ENCODE measurements at regions not wholly inside any gene's neighbourhood (a gene's known extent, or its start where the extent isn't known, plus 50 kb on each side); places are given as distances from the start of the nearest gene placed in this dataset.

DNA sequence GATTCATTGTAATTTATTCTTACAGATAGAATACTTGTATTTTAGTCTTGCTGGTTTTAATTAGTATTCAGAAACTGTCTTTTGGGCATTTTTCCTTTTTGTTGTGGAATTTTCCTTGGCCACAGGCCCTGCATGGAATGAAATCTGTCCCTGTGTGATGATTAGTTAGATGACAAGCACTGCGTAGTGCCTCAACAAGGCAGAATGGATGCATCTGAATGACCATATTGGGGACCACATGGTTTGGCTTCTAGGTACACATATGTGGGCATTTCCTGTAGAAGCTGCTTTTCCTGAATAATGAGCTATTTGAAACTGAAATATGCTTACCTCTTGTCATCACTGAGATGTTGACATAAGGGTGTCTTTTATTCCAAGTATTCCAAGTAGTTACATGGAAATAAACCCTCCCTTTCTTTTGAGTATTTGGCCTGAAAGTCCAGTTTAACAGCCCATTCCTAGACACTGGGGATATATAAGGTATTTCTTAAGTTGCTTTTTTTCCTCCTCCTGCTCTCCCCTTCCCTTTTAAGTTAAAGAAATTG, 147.3 kb downstream of the YTHDC2 start:
- Histone ChIP-seq H3K4me1 (no peaks in the 10 kb centered on the region), H3K9me3 (no peaks in the 10 kb centered on the region), H3K36me3 (ENCODE audit: control insufficient read depth, insufficient read depth, low read length) (no peaks in the 10 kb centered on the region), H3K27me3 (replicated peaks; ENCODE audit: control insufficient read depth, insufficient read depth, low read length) (no peaks in the 10 kb centered on the region), H3K4me3 (ENCODE audit: low read depth, low read length) (no peak overlapping the region)
- ChIA-PET CTCF (no interaction called here), POLR2A (no interaction called here)
- Mint-ChIP-seq H3K4me1 (ENCODE audit: low read depth, unreplicated experiment) (no peaks in the 10 kb centered on the region), H3K36me3 (ENCODE audit: insufficient read depth, unreplicated experiment) (no peaks in the 10 kb centered on the region), H3K27me3 (ENCODE audit: insufficient read depth, unreplicated experiment) (peaks cover 8% of the 10 kb centered on the region), H3K9me3 (ENCODE audit: unreplicated experiment) (no peaks in the 10 kb centered on the region), H3K4me3 (ENCODE audit: unreplicated experiment) (no peak overlapping the region), H3K27ac (ENCODE audit: unreplicated experiment) (no peak overlapping the region)
- no TSS peak for BruUV-seq (replicated peaks)
- no peak for DNase-seq
- TF ChIP-seq, protein P1, sequence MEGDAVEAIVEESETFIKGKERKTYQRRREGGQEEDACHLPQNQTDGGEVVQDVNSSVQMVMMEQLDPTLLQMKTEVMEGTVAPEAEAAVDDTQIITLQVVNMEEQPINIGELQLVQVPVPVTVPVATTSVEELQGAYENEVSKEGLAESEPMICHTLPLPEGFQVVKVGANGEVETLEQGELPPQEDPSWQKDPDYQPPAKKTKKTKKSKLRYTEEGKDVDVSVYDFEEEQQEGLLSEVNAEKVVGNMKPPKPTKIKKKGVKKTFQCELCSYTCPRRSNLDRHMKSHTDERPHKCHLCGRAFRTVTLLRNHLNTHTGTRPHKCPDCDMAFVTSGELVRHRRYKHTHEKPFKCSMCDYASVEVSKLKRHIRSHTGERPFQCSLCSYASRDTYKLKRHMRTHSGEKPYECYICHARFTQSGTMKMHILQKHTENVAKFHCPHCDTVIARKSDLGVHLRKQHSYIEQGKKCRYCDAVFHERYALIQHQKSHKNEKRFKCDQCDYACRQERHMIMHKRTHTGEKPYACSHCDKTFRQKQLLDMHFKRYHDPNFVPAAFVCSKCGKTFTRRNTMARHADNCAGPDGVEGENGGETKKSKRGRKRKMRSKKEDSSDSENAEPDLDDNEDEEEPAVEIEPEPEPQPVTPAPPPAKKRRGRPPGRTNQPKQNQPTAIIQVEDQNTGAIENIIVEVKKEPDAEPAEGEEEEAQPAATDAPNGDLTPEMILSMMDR (IDR thresholded peaks at IDR 0.05; ENCODE audit: insufficient read depth in 1 of 2, low read depth in 1 of 2, low read length in 1 of 2, severe bottlenecking in 1 of 2, unreplicated experiment in 1 of 2): no peak
- intact Hi-C loops (cut with micrococcal nuclease; ENCODE audit: unreplicated experiment): no loop called here

DNA sequence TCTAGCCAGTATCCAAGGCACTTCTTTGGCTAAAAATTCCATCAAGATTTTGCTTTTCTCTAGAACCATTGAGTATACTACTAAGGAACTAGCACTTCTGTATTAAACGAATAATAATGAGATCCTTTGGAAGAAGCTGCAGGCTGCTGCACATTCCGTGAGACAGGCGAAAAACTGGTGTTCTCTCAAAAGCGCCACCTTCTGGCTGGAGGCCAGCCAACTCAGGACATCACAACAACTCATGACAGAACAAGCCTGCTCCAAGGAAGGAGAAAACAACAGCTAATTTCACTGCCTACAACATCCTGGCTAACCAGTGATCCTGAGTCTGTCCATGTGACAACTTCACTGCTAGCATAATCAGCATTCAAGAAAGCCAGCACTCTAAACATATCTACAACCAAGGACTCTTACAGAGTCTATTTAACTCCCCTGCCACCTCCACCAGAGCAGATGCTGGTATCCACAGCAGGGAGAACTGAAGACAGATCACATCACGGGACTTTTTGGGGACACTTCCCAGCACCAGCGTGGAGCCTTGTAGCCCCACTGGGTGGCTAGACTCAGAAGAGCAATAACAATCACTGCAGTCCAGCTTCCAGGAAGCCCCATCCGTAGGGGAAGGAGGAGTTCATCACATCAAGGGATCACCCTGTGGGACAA, 150.5 kb downstream of the YTHDC2 start:
- Histone ChIP-seq H3K27me3 (replicated peaks; ENCODE audit: control insufficient read depth, insufficient read depth, low read length) (no peaks in the 10 kb centered on the region), H3K4me3 (ENCODE audit: low read depth, low read length) (no peak overlapping the region), H3K9me3 (no peaks in the 10 kb centered on the region), H3K36me3 (ENCODE audit: control insufficient read depth, insufficient read depth, low read length) (no peaks in the 10 kb centered on the region), H3K4me1 (no peaks in the 10 kb centered on the region)
- intact Hi-C loops (cut with micrococcal nuclease; ENCODE audit: unreplicated experiment): loop anchor here (1.0 kb wide), 1 partner anchor 52 kb away; no protein-coding TSS in a partner anchor
- CTCF ChIA-PET: interaction anchor here (1.0 to 3.5 kb wide), 2 partner anchors 49 to 52 kb away, joined by 3 to 47 read pairs; no protein-coding TSS in a partner anchor
- no TSS peak for BruUV-seq (replicated peaks)
- no peak overlapping the region for H3K27ac Mint-ChIP-seq (ENCODE audit: unreplicated experiment)
- H3K27me3 Mint-ChIP-seq (ENCODE audit: insufficient read depth, unreplicated experiment): peaks cover 12% of the 10 kb centered on the region
- TF ChIP-seq, protein P1 (IDR thresholded peaks at IDR 0.05; ENCODE audit: insufficient read depth in 1 of 2, low read depth in 1 of 2, low read length in 1 of 2, severe bottlenecking in 1 of 2, unreplicated experiment in 1 of 2): peak; percentile 41 to 65
- no peaks in the 10 kb centered on the region for H3K36me3 Mint-ChIP-seq (ENCODE audit: insufficient read depth, unreplicated experiment)
- no peaks in the 10 kb centered on the region for H3K9me3 Mint-ChIP-seq (ENCODE audit: unreplicated experiment)
- H3K4me1 Mint-ChIP-seq (ENCODE audit: low read depth, unreplicated experiment): no peaks in the 10 kb centered on the region
- DNase-seq: peak; percentile 42 to 66
- no peak overlapping the region for H3K4me3 Mint-ChIP-seq (ENCODE audit: unreplicated experiment)
- POLR2A ChIA-PET: no interaction called here

DNA sequence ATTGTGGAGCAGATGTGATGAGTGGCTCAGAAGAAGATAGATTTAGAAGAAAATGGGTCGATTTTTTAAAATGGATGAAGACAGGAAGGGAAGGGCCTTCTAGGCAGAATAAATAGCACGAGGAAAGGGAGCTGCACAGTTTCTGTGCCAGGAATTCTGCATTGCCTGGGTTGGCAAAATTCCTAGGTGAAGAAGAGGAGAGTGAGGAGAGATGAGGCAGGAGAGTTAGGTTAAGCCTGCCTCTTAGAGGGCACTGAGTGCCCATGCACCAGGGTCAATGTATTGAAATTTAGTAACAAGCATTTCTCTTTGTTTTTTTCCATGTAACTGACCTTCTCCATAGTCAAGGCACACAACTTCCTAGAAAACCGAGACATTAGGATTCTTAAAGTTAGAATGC, 159.5 kb downstream of the YTHDC2 start:
- intact Hi-C loops (cut with micrococcal nuclease; ENCODE audit: unreplicated experiment): loop anchor here (10.0 kb wide), 1 partner anchor 132 kb away; no protein-coding TSS in a partner anchor
- Mint-ChIP-seq H3K4me3 (ENCODE audit: unreplicated experiment) (no peak overlapping the region), H3K9me3 (ENCODE audit: unreplicated experiment) (peaks cover 10% of the 10 kb centered on the region), H3K36me3 (ENCODE audit: insufficient read depth, unreplicated experiment) (no peaks in the 10 kb centered on the region), H3K27ac (ENCODE audit: unreplicated experiment) (no peak overlapping the region), H3K4me1 (ENCODE audit: low read depth, unreplicated experiment) (no peaks in the 10 kb centered on the region), H3K27me3 (ENCODE audit: insufficient read depth, unreplicated experiment) (peaks cover 3% of the 10 kb centered on the region)
- H3K4me3 ChIP-seq (ENCODE audit: low read depth, low read length): no peak overlapping the region
- TF ChIP-seq, protein P1 (IDR thresholded peaks at IDR 0.05; ENCODE audit: insufficient read depth in 1 of 2, low read depth in 1 of 2, low read length in 1 of 2, severe bottlenecking in 1 of 2, unreplicated experiment in 1 of 2): no peak
- CTCF ChIA-PET: no interaction called here
- H3K27me3 ChIP-seq (replicated peaks; ENCODE audit: control insufficient read depth, insufficient read depth, low read length): no peaks in the 10 kb centered on the region
- no TSS peak for BruUV-seq (replicated peaks)
- DNase-seq: no peak
- POLR2A ChIA-PET: no interaction called here
- H3K4me1 ChIP-seq: no peaks in the 10 kb centered on the region
- no peaks in the 10 kb centered on the region; the same call in 1 of the 2 replicates for H3K9me3 ChIP-seq
- no peaks in the 10 kb centered on the region for H3K36me3 ChIP-seq (ENCODE audit: control insufficient read depth, insufficient read depth, low read length)
